HepG2 (cell line): ENCODE measurements at regions not wholly inside any gene's neighbourhood (a gene's known extent, or its start where the extent isn't known, plus 50 kb on each side); places are given as distances from the start of the nearest gene placed in this dataset.

ENCODE experiments used
- ATAC-seq: fragments of 200-7000 bp; cut with Tn5 transposase; 3 replicates; pipeline ENCODE4 v1.9.1; 2020; ENCODE audit warnings: mild to moderate bottlenecking, moderate library complexity
- BruUV-seq: library from RNA; stranded (reverse); fragments of 400-500 nt; replicated peaks from 2 replicates; lab custom pipeline; 2021; lab: Mats Ljungman, UMichigan
- CTCF ChIA-PET: fragments of 300-600 bp; formaldehyde crosslinking; extraction: SDS; loops from one replicate; lab custom pipeline; 2021; ENCODE audit warnings: low total read pairs, inconsistent platforms, low intra/inter-chr PET ratio; lab: Yijun Ruan, JAX
- POLR2A ChIA-PET: fragments of 350-600 bp; sonication (Branson Sonifier 250); formaldehyde crosslinking; loops from one replicate; lab custom pipeline; 2020; ENCODE audit warnings: antibody characterized with exemption, inconsistent platforms; lab: Yijun Ruan, JAX
- DNase-seq: peaks from one replicate; pipeline ENCODE4 v3.0.0-alpha.2; 2015; ENCODE audit warnings: low spot score
- FAIRE-seq: peaks from 3 replicates; lab custom pipeline; 2011; peaks lifted over from hg19 to GRCh38; lab: Jason Lieb, UNC
- H2AFZ ChIP-seq: one replicate; pipeline ENCODE4 v1.6.1; 2011; ENCODE audit warnings: low read length, inconsistent platforms
- H3K27ac ChIP-seq: fragments of 300-600 bp; 3 replicates; pipeline ENCODE4 v1.8.0; 2011; ENCODE audit warnings: mixed run types, mild to moderate bottlenecking, mixed read lengths, low read length, inconsistent platforms; ENCODE audit not compliant: insufficient read depth; ENCODE audit errors: extremely low read length
- H3K27me3 ChIP-seq, 2 experiments: fragments of 200-600 bp in 1 of 2; 2 replicates in 1 of 2; 3 replicates in 1 of 2; pipeline versions ENCODE4 v1.6.0 to v1.8.0; 2011; ENCODE audit warnings: low read length in 2 of 2, mild to moderate bottlenecking in 2 of 2, moderate library complexity in 2 of 2, inconsistent platforms in 1 of 2; ENCODE audit not compliant: insufficient read depth in 2 of 2, control insufficient read depth in 1 of 2
- H3K36me3 ChIP-seq, 2 experiments: fragments of 200-600 bp in 1 of 2; replicated peaks in 1 of 2; 2 replicates in 1 of 2; 3 replicates in 1 of 2; pipeline versions ENCODE4 v1.5.1 to v1.8.0; 2011; ENCODE audit warnings: low read length in 2 of 2, inconsistent platforms in 1 of 2; ENCODE audit not compliant: insufficient read depth in 2 of 2, control insufficient read depth in 1 of 2
- H3K4me1 ChIP-seq: 2 replicates; pipeline ENCODE4 v1.5.1; 2012; ENCODE audit warnings: low read length, inconsistent platforms; ENCODE audit not compliant: insufficient read depth
- H3K4me2 ChIP-seq: 2 replicates; pipeline ENCODE4 v1.6.0; 2011; ENCODE audit warnings: low read depth, low read length, inconsistent platforms
- H3K4me3 ChIP-seq, 3 experiments: fragments of 200-600 bp in 1 of 3; sonication (generic), shearing (Covaris generic) in 1 of 3; replicated peaks in 1 of 3; 2 replicates each; pipeline ENCODE4 v1.5.1; 2011 to 2016; ENCODE audit warnings: low read length in 3 of 3, inconsistent platforms in 2 of 3, low read depth in 2 of 3, mild to moderate bottlenecking in 2 of 3, control low read depth in 1 of 3, mixed read lengths in 1 of 3; ENCODE audit not compliant: insufficient read depth in 1 of 3
- H3K79me2 ChIP-seq: one replicate; pipeline ENCODE4 v1.6.1; 2011; ENCODE audit warnings: low read length, inconsistent platforms; ENCODE audit not compliant: insufficient read depth
- H3K9ac ChIP-seq: 2 replicates; pipeline ENCODE4 v1.6.0; 2011; ENCODE audit warnings: mild to moderate bottlenecking, low read depth, low read length, inconsistent platforms; ENCODE audit not compliant: insufficient read depth
- H3K9me3 ChIP-seq: 2 replicates; pipeline ENCODE4 v1.5.1; 2012; ENCODE audit warnings: mild to moderate bottlenecking, low read length
- H4K20me1 ChIP-seq: 2 replicates; pipeline ENCODE4 v1.6.0; 2011; ENCODE audit warnings: inconsistent platforms, mild to moderate bottlenecking, low read length, moderate library complexity; ENCODE audit not compliant: insufficient read depth
- ATAD3A ChIP-seq: sonication (generic); formaldehyde crosslinking; IDR thresholded peaks from 2 replicates; pipeline ENCODE4 v1.4.0; 2020; ENCODE audit warnings: missing genetic modification reagents
- ATRX ChIP-seq: sonication (generic); formaldehyde crosslinking; IDR thresholded peaks from 2 replicates; pipeline ENCODE4 v1.4.0; 2020; ENCODE audit warnings: missing genetic modification reagents, borderline replicate concordance
- HNF1A ChIP-seq, 2 experiments: sonication (generic) in 1 of 2; formaldehyde crosslinking in 1 of 2; IDR thresholded peaks; 2 replicates each; pipeline versions ENCODE4 v1.4.0 to v1.6.1; 2016 to 2020; ENCODE audit warnings: borderline replicate concordance in 1 of 2, low read depth in 1 of 2, mild to moderate bottlenecking in 1 of 2, missing genetic modification reagents in 1 of 2
- KDM5A ChIP-seq: fragments of 200-600 bp; sonication (generic); IDR thresholded peaks from 2 replicates; pipeline ENCODE4 v1.7.0; 2018; ENCODE audit warnings: antibody characterized with exemption, mild to moderate bottlenecking, low read length, borderline replicate concordance
- PCBP1 ChIP-seq: fragments of 200-400 bp; formaldehyde crosslinking; IDR thresholded peaks from 2 replicates; pipeline ENCODE4 v1.6.1; 2017; ENCODE audit warnings: mild to moderate bottlenecking, low read depth, low read length, borderline replicate concordance
- REPIN1 ChIP-seq: sonication (generic); formaldehyde crosslinking; IDR thresholded peaks from 2 replicates; pipeline ENCODE4 v1.8.0; 2022; ENCODE audit warnings: missing genetic modification reagents, low read depth, mild to moderate bottlenecking, borderline replicate concordance
- SUZ12 ChIP-seq: fragments of 150-350 bp; IDR thresholded peaks from 2 replicates; pipeline ENCODE4 v1.6.1; 2014; ENCODE audit warnings: low read depth, low read length
- ZBTB26 ChIP-seq: IDR thresholded peaks from 2 replicates; pipeline ENCODE4 v1.6.1; 2016; ENCODE audit warnings: missing compliant biosample characterization, missing genetic modification reagents, borderline replicate concordance
- ZBTB37 ChIP-seq: sonication (generic); formaldehyde crosslinking; IDR thresholded peaks from 2 replicates; pipeline ENCODE4 v1.4.0; 2020; ENCODE audit warnings: mild to moderate bottlenecking, missing genetic modification reagents
- ZNF335 ChIP-seq: sonication (generic); formaldehyde crosslinking; IDR thresholded peaks from 2 replicates; pipeline ENCODE4 v1.4.0; 2020; ENCODE audit warnings: missing genetic modification reagents
- ZSCAN30 ChIP-seq: sonication (generic); formaldehyde crosslinking; IDR thresholded peaks from 2 replicates; pipeline ENCODE4 v1.5.0; 2020; ENCODE audit warnings: mild to moderate bottlenecking, missing genetic modification reagents
- WGBS: methylation state at CpG from one replicate; pipeline ENCODE4 v1.1.6; 2017; ENCODE audit warnings: low lambda C conversion rate; 5-methylcytosine and 5-hydroxymethylcytosine counted together
- in situ Hi-C: cut with HindIII; loops from 2 replicates; pipeline ENCODE4 v1.10.0; 2017; ENCODE audit warnings: low pct_unique_long_range_greater_than_20kb; ENCODE audit not compliant: extremely low pct_ligation_motif_present
- intact Hi-C: fragments of 100-400 bp; cut with micrococcal nuclease; formaldehyde crosslinking; loops from one replicate; pipeline ENCODE4 v1.10.0; 2022; ENCODE audit not compliant: unreplicated experiment
- TF ChIP-seq, protein P1 (sequence below): sonication (generic); formaldehyde crosslinking; IDR thresholded peaks from 2 replicates; pipeline ENCODE4 v1.4.0; 2020; ENCODE audit warnings: mild to moderate bottlenecking, missing genetic modification reagents

GRCh38 chr6:81568973-81569372 is 183.5 kb downstream of the TENT5A start (continued):
- TF ChIP-seq HNF1A (IDR thresholded peaks at IDR 0.05; ENCODE audit: low read depth): no peak
- TF ChIP-seq HNF1A (CRISPR knock-in tag; IDR thresholded peaks at IDR 0.05; ENCODE audit: borderline replicate concordance): no peak

GRCh38 chr6:81565071-81565470 is 187.4 kb downstream of the TENT5A start:
- no peaks in the 10 kb centered on the region for H4K20me1 ChIP-seq
- ATAC-seq: no peak
- TF ChIP-seq PCBP1 (no peak), KDM5A (no peak), ZBTB26 (CRISPR knock-in tag) (no peak), ATRX (CRISPR knock-in tag) (no peak), ZSCAN30 (CRISPR knock-in tag) (no peak), SUZ12 (no peak), REPIN1 (CRISPR knock-in tag) (no peak), ZBTB37 (CRISPR knock-in tag) (no peak), ZNF335 (no peak), ATAD3A (no peak)
- TF ChIP-seq, protein P1, sequence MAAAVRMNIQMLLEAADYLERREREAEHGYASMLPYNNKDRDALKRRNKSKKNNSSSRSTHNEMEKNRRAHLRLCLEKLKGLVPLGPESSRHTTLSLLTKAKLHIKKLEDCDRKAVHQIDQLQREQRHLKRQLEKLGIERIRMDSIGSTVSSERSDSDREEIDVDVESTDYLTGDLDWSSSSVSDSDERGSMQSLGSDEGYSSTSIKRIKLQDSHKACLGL (CRISPR knock-in tag): no peak
- TF ChIP-seq, all 625 proteins: peak for 0
- no peak for DNase-seq
- ChIA-PET CTCF (no interaction called here), POLR2A (no interaction called here)
- intact Hi-C loops (no loop called here), in situ Hi-C loops (no loop called here)
- Histone ChIP-seq H3K79me2 (no peaks in the 10 kb centered on the region), H3K27ac (no peak overlapping the region), H2AFZ (no peak overlapping the region), H3K36me3 (no peaks in the 10 kb centered on the region), H3K9me3 (no peaks in the 10 kb centered on the region), H3K4me3 (no peak overlapping the region), H3K4me1 (peaks cover 19% of the 10 kb centered on the region), H3K4me2 (no peak overlapping the region), H3K9ac (no peak overlapping the region), H3K27me3 (no peaks in the 10 kb centered on the region)
- no peak for FAIRE-seq
- BruUV-seq: no TSS peak
- WGBS: 23% methylated on average over 2 of the region's 2 CpGs
